GM18505 (cell line): ENCODE measurements at regions not wholly inside any gene's neighbourhood (a gene's known extent, or its start where the extent isn't known, plus 50 kb on each side); places are given as distances from the start of the nearest gene placed in this dataset.

ENCODE experiments used
- ATAC-seq: cut with Tn5 transposase; IDR thresholded peaks from one replicate; pipeline ENCODE4 v1.9.1; 2021; ENCODE audit not compliant: unreplicated experiment
- POLR2A ChIP-seq: IDR thresholded peaks from 4 replicates; pipeline ENCODE4 v1.6.1; 2011; ENCODE audit warnings: borderline replicate concordance; ENCODE audit not compliant: insufficient read depth, insufficient read length; ENCODE audit errors: extremely low read depth

GRCh38 chr4:63348735-63349673 is 1060.2 kb downstream of the TECRL start:
- no peak for ATAC-seq
- no peak for TF ChIP-seq POLR2A

- no peak for TF ChIP-seq POLR2A
- ATAC-seq, result no peak
Observed at GRCh38 chr4:63325140-63325539, 1084.1 kb downstream of the TECRL start.

GRCh38 chr4:63316633-63317032 is 1092.6 kb downstream of the TECRL start:
- no peak for TF ChIP-seq POLR2A
- ATAC-seq, result no peak

- no peak for ATAC-seq
- TF ChIP-seq POLR2A, result no peak
Observed at GRCh38 chr4:63315651-63316050, 1093.6 kb downstream of the TECRL start.

- no peak for ATAC-seq
- TF ChIP-seq POLR2A, result no peak
Observed at GRCh38 chr4:63308697-63309096, 1100.6 kb downstream of the TECRL start.

GRCh38 chr4:63302792-63303191 is 1106.5 kb downstream of the TECRL start:
- no peak for TF ChIP-seq POLR2A
- ATAC-seq, result no peak

GRCh38 chr4:63302078-63302477 is 1107.2 kb downstream of the TECRL start:
- no peak for TF ChIP-seq POLR2A
- no peak for ATAC-seq

- no peak for TF ChIP-seq POLR2A
- ATAC-seq, result no peak
Observed at GRCh38 chr4:63296773-63297172, 1112.5 kb downstream of the TECRL start.

- no peak for TF ChIP-seq POLR2A
- no peak for ATAC-seq
Observed at GRCh38 chr4:63275491-63275890, 1133.8 kb downstream of the TECRL start.

GRCh38 chr4:63269156-63269555 is 1140.1 kb downstream of the TECRL start:
- no peak for ATAC-seq
- no peak for TF ChIP-seq POLR2A

- TF ChIP-seq POLR2A, result no peak
- no peak for ATAC-seq
Observed at GRCh38 chr4:63233671-63234070, 1175.6 kb downstream of the TECRL start.

GRCh38 chr4:63232058-63232457 is 1177.2 kb downstream of the TECRL start:
- no peak for TF ChIP-seq POLR2A
- no peak for ATAC-seq

GRCh38 chr4:63226229-63226628 is 1183.0 kb downstream of the TECRL start:
- ATAC-seq, result no peak
- no peak for TF ChIP-seq POLR2A

- no peak for TF ChIP-seq POLR2A
- ATAC-seq, result no peak
Observed at GRCh38 chr4:63222466-63222865, 1186.8 kb downstream of the TECRL start.

- no peak for TF ChIP-seq POLR2A
- ATAC-seq, result no peak
Observed at GRCh38 chr4:63221477-63221876, 1187.8 kb downstream of the TECRL start.

- TF ChIP-seq POLR2A, result no peak
Observed at GRCh38 chr4:63218856-63219255, 1190.4 kb downstream of the TECRL start.

More at GRCh38 chr4:63218856-63219255, 1190.4 kb downstream of the TECRL start:
- ATAC-seq, result no peak
